NCI-H2081 (cell line): ENCODE measurements at regions not wholly inside any gene's neighbourhood (a gene's known extent, or its start where the extent isn't known, plus 50 kb on each side); places are given as distances from the start of the nearest gene placed in this dataset.

ENCODE experiments used
- DNase-seq, 2 experiments: peaks; one replicate each; lab custom pipeline; 2025; lab: John Stamatoyannopoulos, UW

- DNase-seq, result no peak
These were observed 348.3 kb downstream of the AJAP1 start for GRCh38 chr1:5002676-5003075.

- DNase-seq, result no peak
These were observed 347.1 kb downstream of the AJAP1 start for GRCh38 chr1:5001466-5001865.

DNA sequence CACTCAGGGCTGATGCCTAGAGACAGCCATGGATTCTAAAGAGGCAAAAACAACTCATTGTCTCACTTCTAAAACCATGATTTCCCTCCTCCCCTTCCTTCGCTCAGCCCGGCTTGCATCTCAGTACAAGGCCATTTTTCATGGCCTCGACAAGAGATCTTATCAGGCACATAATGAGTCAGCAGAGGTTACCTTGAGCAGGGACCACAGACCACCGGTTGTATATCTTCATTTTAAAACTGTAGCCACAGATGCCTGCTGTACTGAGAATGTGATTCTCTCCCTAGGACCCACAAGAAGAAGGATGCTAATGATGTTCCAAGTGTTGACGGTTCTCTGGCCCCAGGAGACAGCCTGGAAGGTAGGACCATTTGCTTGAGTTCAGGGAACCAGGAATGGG is 331.9 kb downstream of the AJAP1 start:
- DNase-seq, result no peak

GRCh38 chr1:4984841-4985240 is 330.4 kb downstream of the AJAP1 start:
- DNase-seq, result no peak

DNA sequence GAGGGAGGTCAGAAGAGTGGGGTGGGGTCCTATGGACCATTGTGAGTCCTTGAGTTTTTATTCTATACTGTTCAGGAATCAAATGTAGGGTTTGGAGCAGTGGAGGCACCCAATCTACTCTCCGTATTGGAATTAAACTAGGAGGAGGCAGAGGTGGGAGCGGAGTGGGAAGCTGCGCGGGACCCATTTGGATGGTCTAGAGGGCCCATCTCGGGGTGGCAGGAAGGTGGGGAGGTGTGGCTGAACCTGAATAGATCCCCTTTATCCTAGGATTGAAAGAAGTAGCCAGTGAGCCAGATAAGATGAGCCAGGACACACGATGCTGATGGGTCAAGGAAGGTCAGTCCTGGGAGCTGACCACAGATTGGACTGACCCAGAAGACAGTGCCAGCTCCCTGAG is 325.8 kb downstream of the AJAP1 start:
- no peak for DNase-seq

- DNase-seq, result no peak
These were observed 324.4 kb downstream of the AJAP1 start for GRCh38 chr1:4978660-4979390.

GRCh38 chr1:4977701-4978100 is 323.3 kb downstream of the AJAP1 start:
- DNase-seq, result no peak

- DNase-seq, result no peak
These were observed 322.5 kb downstream of the AJAP1 start for GRCh38 chr1:4976859-4977440.

DNA sequence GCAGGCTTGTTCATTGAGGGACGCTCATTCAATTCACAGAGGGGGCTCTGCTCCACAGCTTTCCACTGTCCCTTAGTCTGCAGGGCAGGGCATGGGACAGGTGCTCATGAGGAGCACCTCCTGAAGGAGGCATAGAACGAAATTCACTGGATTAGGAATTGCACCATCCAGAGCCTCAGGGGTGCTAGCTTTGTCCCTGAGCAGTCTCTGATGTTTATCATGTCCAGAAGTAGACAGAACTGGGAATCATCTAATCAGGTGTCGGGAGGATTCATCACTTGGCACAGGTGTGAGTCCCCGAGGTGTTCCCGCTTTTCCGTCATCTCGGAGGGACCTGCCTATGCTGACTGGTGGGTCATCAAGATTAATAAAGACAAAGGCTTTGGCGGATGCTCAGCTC is 321.4 kb downstream of the AJAP1 start:
- no peak for DNase-seq

DNA sequence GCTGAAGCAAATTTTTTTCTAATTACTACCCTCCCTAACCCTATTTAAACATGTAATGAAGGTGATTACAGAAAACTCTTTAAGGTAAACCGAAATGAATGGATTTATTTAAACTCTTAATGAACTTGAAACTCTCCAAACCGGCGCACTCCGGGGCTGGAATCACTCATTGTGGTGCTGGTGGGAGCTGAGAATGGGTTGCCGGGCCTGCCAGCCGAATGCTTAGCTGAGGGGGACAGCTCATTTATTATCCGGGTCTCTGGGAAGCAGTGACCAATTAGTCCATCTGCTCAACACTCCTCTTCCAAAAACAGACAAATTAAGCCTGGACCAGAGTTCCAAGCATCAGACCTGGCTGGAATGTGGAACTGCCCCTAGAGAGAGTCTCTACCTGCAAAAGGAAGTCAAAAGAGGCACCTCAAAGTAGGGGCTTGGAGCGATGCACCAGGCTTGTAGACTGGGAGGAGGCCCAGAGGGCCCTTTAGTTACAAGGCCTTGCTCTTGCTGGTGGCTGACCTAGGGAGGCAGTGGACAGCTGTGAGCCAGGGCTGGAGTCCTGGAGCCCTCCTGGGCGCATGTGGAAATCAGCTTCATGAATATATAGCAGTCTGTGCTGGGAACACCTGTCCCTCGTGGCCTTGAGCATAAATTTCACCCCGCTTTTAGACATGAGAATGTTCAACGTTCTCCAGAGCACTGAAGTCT is 320.7 kb downstream of the AJAP1 start:
- DNase-seq, result no peak

DNA sequence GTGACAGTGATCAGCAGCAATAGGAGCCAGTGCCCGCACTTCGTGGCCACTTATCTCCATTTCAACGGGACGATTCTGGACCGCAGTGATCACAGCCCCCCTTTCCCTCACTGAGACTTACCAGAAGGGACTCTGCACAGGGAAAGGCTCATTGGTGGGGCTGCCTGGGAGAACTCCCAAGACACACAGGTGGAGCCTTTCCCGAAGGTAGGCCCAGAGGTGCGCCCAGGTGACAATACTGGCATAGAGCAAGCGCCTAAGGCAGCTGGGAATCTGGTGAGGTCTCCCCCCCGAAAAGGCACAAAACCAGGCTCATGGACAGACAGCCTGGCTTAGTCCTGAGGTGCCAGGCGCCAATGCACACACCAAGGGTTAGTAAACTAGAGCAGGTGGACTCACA is 318.9 kb downstream of the AJAP1 start:
- no peak for DNase-seq

GRCh38 chr1:4972761-4973320 is 318.4 kb downstream of the AJAP1 start:
- no peak for DNase-seq

GRCh38 chr1:4971666-4972065 is 317.3 kb downstream of the AJAP1 start:
- DNase-seq, result no peak

- DNase-seq, result no peak
These were observed 316.1 kb downstream of the AJAP1 start for GRCh38 chr1:4970532-4970931.

DNA sequence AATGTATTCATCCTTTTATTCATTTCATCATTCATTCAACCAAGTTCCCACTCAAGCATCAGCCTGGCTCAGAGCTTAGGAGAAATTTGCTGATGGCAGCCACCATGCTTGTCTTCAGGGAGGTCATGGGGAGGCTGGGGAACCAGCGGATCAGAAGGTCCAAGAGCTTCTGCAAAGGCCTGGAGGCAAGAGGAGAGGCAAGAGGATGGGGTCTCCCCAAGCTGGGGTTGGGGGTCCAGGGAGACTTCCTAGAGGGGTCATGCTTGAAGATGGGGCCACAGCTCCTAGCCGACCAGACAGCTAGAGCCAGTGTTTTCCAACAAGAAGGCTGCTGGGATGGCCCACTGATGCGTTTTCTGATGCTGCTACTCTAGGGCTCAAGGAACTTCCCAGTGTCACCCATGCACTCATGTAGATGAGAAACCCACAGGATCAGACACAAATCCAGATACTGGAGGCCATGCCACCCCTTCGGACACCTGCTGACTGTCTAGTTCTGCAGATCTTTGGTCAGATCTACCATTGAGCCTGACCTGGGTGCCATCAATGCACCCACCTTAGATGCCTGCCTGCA is 315.2 kb downstream of the AJAP1 start:
- no peak for DNase-seq

DNA sequence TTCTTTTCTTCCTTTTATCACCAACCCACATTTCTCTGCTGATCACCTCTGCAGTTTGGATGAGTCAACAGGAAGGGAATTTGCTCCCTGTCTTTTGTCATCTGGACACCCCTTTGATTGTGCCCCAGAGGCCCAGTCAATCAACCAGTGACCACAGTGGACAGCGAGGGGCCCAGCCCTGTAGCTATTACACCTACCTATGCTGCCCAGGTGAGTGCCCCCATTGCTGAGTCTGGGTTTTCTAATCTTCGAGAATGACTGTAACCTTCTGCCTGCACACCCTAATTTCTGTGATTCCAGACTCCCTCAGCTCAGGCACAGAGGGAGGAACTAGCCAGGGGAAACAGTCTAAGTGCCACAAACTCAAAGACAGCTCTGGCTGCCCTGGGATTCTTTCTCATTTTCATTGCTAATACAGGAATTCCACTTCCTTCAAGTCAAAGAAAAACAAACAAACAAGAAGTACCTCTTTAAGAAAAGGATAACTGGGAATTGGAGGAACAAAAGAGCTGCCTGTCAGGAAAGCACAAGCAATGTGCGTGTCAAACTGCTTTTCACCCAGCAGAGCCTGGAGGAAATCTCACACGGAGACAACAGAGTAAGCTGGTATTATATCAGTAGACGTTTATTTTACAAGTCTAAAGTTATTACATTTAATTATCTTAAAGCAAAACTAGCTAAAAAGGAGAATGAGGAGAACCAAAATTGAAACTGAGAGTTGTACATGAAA is 311.1 kb downstream of the AJAP1 start:
- no peak for DNase-seq

DNA sequence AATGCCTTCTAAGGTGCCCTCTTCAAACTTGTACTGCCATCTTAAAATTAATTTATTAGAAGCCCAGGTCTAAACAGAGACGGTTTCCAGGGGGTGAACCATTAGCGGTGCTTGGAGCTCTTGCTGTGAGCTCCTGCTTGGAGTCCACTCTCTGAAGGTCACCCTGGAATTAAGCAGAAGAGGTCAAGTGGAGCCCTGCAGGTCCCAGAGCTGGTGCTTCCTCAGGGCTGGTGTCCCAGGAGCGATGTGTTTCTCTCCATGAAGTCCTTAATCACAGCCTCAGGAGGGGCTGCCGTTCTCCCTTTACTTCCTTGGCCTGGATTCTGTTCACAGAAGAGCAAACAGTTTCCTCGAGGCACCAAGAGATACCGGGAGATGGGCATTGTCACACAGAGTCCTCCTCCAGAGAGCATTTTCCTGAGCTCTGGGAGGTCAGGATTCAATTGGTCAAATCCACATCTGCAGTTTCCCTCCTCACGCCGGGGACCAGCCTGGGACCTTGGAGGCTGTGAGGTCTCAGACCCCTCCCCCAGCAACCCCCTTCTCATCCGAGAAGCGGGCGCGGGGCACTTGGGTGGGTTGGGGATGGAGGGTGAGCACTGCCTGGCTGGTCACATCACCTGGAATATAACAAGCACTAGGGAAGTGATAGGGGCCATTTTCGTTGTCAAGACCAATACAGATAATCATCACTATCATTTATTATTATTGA is 310.4 kb downstream of the AJAP1 start:
- no peak for DNase-seq

- no peak for DNase-seq
These were observed 308.8 kb downstream of the AJAP1 start for GRCh38 chr1:4963251-4963650.

- no peak for DNase-seq
These were observed 308.4 kb downstream of the AJAP1 start for GRCh38 chr1:4962836-4963235.

DNA sequence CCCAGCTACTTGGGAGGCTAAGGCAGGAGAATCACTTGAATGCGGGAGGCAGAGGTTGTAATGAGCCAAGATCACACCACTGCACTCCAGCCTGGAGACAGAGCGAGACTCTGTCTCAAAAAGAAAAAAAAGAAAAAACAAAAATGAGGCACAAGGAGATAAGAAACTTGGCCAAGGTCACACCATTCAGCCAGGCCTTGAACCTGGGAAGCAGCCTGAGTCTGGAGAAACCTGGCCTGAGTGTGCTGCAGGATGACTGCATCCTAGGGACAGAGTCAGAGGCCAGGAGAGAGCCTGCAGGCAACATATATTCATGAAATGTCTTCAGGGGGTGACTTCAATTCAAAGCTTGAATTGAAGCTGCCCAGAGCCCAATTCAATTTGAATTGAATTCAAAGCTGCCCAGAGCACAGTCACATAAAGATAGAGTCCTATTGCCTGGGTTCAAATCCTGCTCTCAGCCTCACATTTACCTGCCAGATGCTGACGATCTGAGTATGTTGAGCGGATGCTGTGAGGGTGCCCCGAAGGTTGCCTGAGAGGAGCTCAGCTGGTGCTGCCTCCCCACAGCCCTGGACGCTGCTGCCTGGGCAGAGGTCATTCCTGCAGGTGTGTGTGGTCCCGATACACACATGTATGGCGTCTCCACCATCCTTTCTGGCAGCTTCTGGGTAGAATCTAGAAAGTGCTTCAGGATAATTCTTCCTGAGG is 307.7 kb downstream of the AJAP1 start:
- DNase-seq, result no peak
